NCI-H748 (cell line): ENCODE measurements at regions not wholly inside any gene's neighbourhood (a gene's known extent, or its start where the extent isn't known, plus 50 kb on each side); places are given as distances from the start of the nearest gene placed in this dataset.

Experiments
- DNase-seq: peaks from one replicate; lab custom pipeline; 2025; ENCODE audit not compliant: unreplicated experiment; lab: John Stamatoyannopoulos, UW

- no peak for DNase-seq
Measured at GRCh38 chr3:194218646-194219453, 82.9 kb downstream of the HES1 start.

- no peak for DNase-seq
Measured at GRCh38 chr3:194219826-194220410, 84.0 kb downstream of the HES1 start.

- no peak for DNase-seq
Measured at GRCh38 chr3:194220901-194221326, 85.0 kb downstream of the HES1 start.

GRCh38 chr3:194221336-194221735 is 85.4 kb downstream of the HES1 start:
- no peak for DNase-seq

- no peak for DNase-seq
Measured at GRCh38 chr3:194223951-194224350, 88.0 kb downstream of the HES1 start.

GRCh38 chr3:194224471-194225417 is 88.8 kb downstream of the HES1 start:
- no peak for DNase-seq

- no peak for DNase-seq
Measured at GRCh38 chr3:194225418-194225812, 89.5 kb downstream of the HES1 start.

- peak; percentile 19 for DNase-seq
Measured at GRCh38 chr3:194225988-194226663, 90.2 kb downstream of the HES1 start.

- peak; percentile 10 for DNase-seq
Measured at GRCh38 chr3:194231929-194232832, 96.2 kb downstream of the HES1 start.

GRCh38 chr3:194233150-194233549 is 97.2 kb downstream of the HES1 start:
- DNase-seq: no peak

GRCh38 chr3:194235160-194235559 is 99.2 kb downstream of the HES1 start:
- DNase-seq: no peak

- DNase-seq: no peak
Measured at GRCh38 chr3:194237110-194237509, 101.2 kb downstream of the HES1 start.

- DNase-seq: no peak
Measured at GRCh38 chr3:194240766-194241165, 104.8 kb downstream of the HES1 start.

GRCh38 chr3:194243172-194243837 is 107.4 kb downstream of the HES1 start:
- no peak for DNase-seq

- DNase-seq: no peak
Measured at GRCh38 chr3:194244167-194244566, 107.0 kb downstream of the CPN2 start.

- no peak for DNase-seq
Measured at GRCh38 chr3:194245474-194245873, 105.7 kb downstream of the CPN2 start.

- DNase-seq: no peak
Measured at GRCh38 chr3:194245975-194246561, 105.1 kb downstream of the CPN2 start.

GRCh38 chr3:194246709-194247349 is 104.3 kb downstream of the CPN2 start:
- DNase-seq: no peak

- DNase-seq: no peak
Measured at GRCh38 chr3:194247350-194247740, 103.8 kb downstream of the CPN2 start.
